ENCODE measurements at regions not wholly inside any gene's neighbourhood (a gene's known extent, or its start where the extent isn't known, plus 50 kb on each side); places are given as distances from the start of the nearest gene placed in this dataset.

- Mint-ChIP-seq H3K4me3 (no peak overlapping the region), H3K27ac (no peak overlapping the region), H3K4me1 (no peaks in the 10 kb centered on the region), H3K9me3 (peaks cover 4% of the 10 kb centered on the region), H3K27me3 (no peaks in the 10 kb centered on the region), H3K36me3 (no peaks in the 10 kb centered on the region)
- DNase-seq = no peak
Observed at GRCh38 chr18:71027531-71027930, 738.7 kb downstream of the SOCS6 start.

- no peaks in the 10 kb centered on the region for H3K4me1 Mint-ChIP-seq
- no peaks in the 10 kb centered on the region for H3K27me3 Mint-ChIP-seq
- H3K27ac Mint-ChIP-seq = no peak overlapping the region
- H3K9me3 Mint-ChIP-seq = peaks cover 4% of the 10 kb centered on the region
- H3K4me3 Mint-ChIP-seq = no peak overlapping the region
- no peak for DNase-seq
- H3K36me3 Mint-ChIP-seq = no peaks in the 10 kb centered on the region
Observed at GRCh38 chr18:71025505-71026225, 736.8 kb downstream of the SOCS6 start.

- Mint-ChIP-seq H3K36me3 (peaks cover 1% of the 10 kb centered on the region), H3K27ac (no peak overlapping the region), H3K4me1 (no peaks in the 10 kb centered on the region), H3K9me3 (peaks cover 3% of the 10 kb centered on the region), H3K27me3 (no peaks in the 10 kb centered on the region), H3K4me3 (no peak overlapping the region)
- DNase-seq = no peak
Observed at GRCh38 chr18:71022389-71022788, 733.5 kb downstream of the SOCS6 start.

- no peak overlapping the region for H3K4me3 Mint-ChIP-seq
- no peak overlapping the region for H3K27ac Mint-ChIP-seq
- no peaks in the 10 kb centered on the region for H3K4me1 Mint-ChIP-seq
- no peaks in the 10 kb centered on the region for H3K27me3 Mint-ChIP-seq
- peaks cover 7% of the 10 kb centered on the region for H3K9me3 Mint-ChIP-seq
- no peak for DNase-seq
- peaks cover 2% of the 10 kb centered on the region for H3K36me3 Mint-ChIP-seq
Observed at GRCh38 chr18:71021030-71021362, 732.2 kb downstream of the SOCS6 start.

- H3K4me1 Mint-ChIP-seq = no peaks in the 10 kb centered on the region
- peaks cover 2% of the 10 kb centered on the region for H3K36me3 Mint-ChIP-seq
- no peak overlapping the region for H3K27ac Mint-ChIP-seq
- no peak for DNase-seq
- H3K9me3 Mint-ChIP-seq = peaks cover 7% of the 10 kb centered on the region
- no peaks in the 10 kb centered on the region for H3K27me3 Mint-ChIP-seq
- no peak overlapping the region for H3K4me3 Mint-ChIP-seq
Observed at GRCh38 chr18:71020342-71021029, 731.6 kb downstream of the SOCS6 start.

GRCh38 chr18:71018816-71019215 is 730.0 kb downstream of the SOCS6 start:
- H3K36me3 Mint-ChIP-seq = peaks cover 2% of the 10 kb centered on the region
- H3K4me1 Mint-ChIP-seq = no peaks in the 10 kb centered on the region
- H3K9me3 Mint-ChIP-seq = peaks cover 7% of the 10 kb centered on the region
- no peak overlapping the region for H3K27ac Mint-ChIP-seq
- no peaks in the 10 kb centered on the region for H3K27me3 Mint-ChIP-seq
- H3K4me3 Mint-ChIP-seq = no peak overlapping the region
- DNase-seq = no peak

GRCh38 chr18:71012789-71013188 is 723.9 kb downstream of the SOCS6 start:
- peaks cover 6% of the 10 kb centered on the region for H3K9me3 Mint-ChIP-seq
- H3K27ac Mint-ChIP-seq = no peak overlapping the region
- H3K27me3 Mint-ChIP-seq = no peaks in the 10 kb centered on the region
- DNase-seq = no peak
- no peak overlapping the region for H3K4me3 Mint-ChIP-seq
- peaks cover 2% of the 10 kb centered on the region for H3K36me3 Mint-ChIP-seq
- H3K4me1 Mint-ChIP-seq = no peaks in the 10 kb centered on the region

- DNase-seq = no peak
- no peaks in the 10 kb centered on the region for H3K4me1 Mint-ChIP-seq
- H3K27ac Mint-ChIP-seq = no peak overlapping the region
- H3K9me3 Mint-ChIP-seq = peaks cover 4% of the 10 kb centered on the region
- H3K36me3 Mint-ChIP-seq = no peaks in the 10 kb centered on the region
- no peak overlapping the region for H3K4me3 Mint-ChIP-seq
- H3K27me3 Mint-ChIP-seq = no peaks in the 10 kb centered on the region
Observed at GRCh38 chr18:71011389-71011788, 722.5 kb downstream of the SOCS6 start.

- Mint-ChIP-seq H3K27ac (no peak overlapping the region), H3K4me3 (no peak overlapping the region), H3K36me3 (no peaks in the 10 kb centered on the region)
Observed at GRCh38 chr18:71008257-71008656, 719.4 kb downstream of the SOCS6 start.

GRCh38 chr18:71001597-71001996 is 712.8 kb downstream of the SOCS6 start:
- no peaks in the 10 kb centered on the region for H3K9me3 Mint-ChIP-seq
- no peak for DNase-seq
- H3K4me1 Mint-ChIP-seq = no peaks in the 10 kb centered on the region
- no peak overlapping the region for H3K4me3 Mint-ChIP-seq
- H3K36me3 Mint-ChIP-seq = no peaks in the 10 kb centered on the region
- no peaks in the 10 kb centered on the region for H3K27me3 Mint-ChIP-seq
- no peak overlapping the region for H3K27ac Mint-ChIP-seq

More at GRCh38 chr18:71008257-71008656, 719.4 kb downstream of the SOCS6 start:
- H3K27me3 Mint-ChIP-seq = no peaks in the 10 kb centered on the region
- no peak for DNase-seq
- no peaks in the 10 kb centered on the region for H3K9me3 Mint-ChIP-seq
- H3K4me1 Mint-ChIP-seq = no peaks in the 10 kb centered on the region

- Mint-ChIP-seq H3K9me3 (no peaks in the 10 kb centered on the region), H3K4me3 (no peak overlapping the region), H3K27me3 (no peaks in the 10 kb centered on the region)
Observed at GRCh38 chr18:70998490-70998889, 709.6 kb downstream of the SOCS6 start.

GRCh38 chr18:70994116-70994515 is 705.3 kb downstream of the SOCS6 start:
- Mint-ChIP-seq H3K36me3 (no peaks in the 10 kb centered on the region), H3K9me3 (no peaks in the 10 kb centered on the region), H3K27me3 (no peaks in the 10 kb centered on the region), H3K4me3 (no peak overlapping the region), H3K27ac (no peak overlapping the region), H3K4me1 (no peaks in the 10 kb centered on the region)
- no peak for DNase-seq

More at GRCh38 chr18:70998490-70998889, 709.6 kb downstream of the SOCS6 start:
- Mint-ChIP-seq H3K27ac (no peak overlapping the region), H3K36me3 (no peaks in the 10 kb centered on the region), H3K4me1 (no peaks in the 10 kb centered on the region)
- no peak for DNase-seq

GRCh38 chr18:70991577-70991976 is 702.7 kb downstream of the SOCS6 start:
- peaks cover 3% of the 10 kb centered on the region for H3K9me3 Mint-ChIP-seq
- no peaks in the 10 kb centered on the region for H3K36me3 Mint-ChIP-seq
- no peak overlapping the region for H3K27ac Mint-ChIP-seq
- no peak for DNase-seq
- no peaks in the 10 kb centered on the region for H3K27me3 Mint-ChIP-seq
- H3K4me1 Mint-ChIP-seq = no peaks in the 10 kb centered on the region
- no peak overlapping the region for H3K4me3 Mint-ChIP-seq

- no peaks in the 10 kb centered on the region for H3K36me3 Mint-ChIP-seq
- no peak for DNase-seq
- H3K27ac Mint-ChIP-seq = no peak overlapping the region
- peaks cover 20% of the 10 kb centered on the region for H3K9me3 Mint-ChIP-seq
- no peak overlapping the region for H3K4me3 Mint-ChIP-seq
- H3K27me3 Mint-ChIP-seq = no peaks in the 10 kb centered on the region
- H3K4me1 Mint-ChIP-seq = no peaks in the 10 kb centered on the region
Observed at GRCh38 chr18:70985948-70986347, 697.1 kb downstream of the SOCS6 start.

GRCh38 chr18:70982292-70982691 is 693.4 kb downstream of the SOCS6 start:
- peaks cover 21% of the 10 kb centered on the region for H3K9me3 Mint-ChIP-seq
- H3K4me1 Mint-ChIP-seq = no peaks in the 10 kb centered on the region
- H3K4me3 Mint-ChIP-seq = no peak overlapping the region
- peaks cover 3% of the 10 kb centered on the region for H3K36me3 Mint-ChIP-seq
- no peak overlapping the region for H3K27ac Mint-ChIP-seq
- DNase-seq = no peak
- no peaks in the 10 kb centered on the region for H3K27me3 Mint-ChIP-seq
